ENCODE measurements at regions not wholly inside any gene's neighbourhood (a gene's known extent, or its start where the extent isn't known, plus 50 kb on each side); places are given as distances from the start of the nearest gene placed in this dataset.

DNA sequence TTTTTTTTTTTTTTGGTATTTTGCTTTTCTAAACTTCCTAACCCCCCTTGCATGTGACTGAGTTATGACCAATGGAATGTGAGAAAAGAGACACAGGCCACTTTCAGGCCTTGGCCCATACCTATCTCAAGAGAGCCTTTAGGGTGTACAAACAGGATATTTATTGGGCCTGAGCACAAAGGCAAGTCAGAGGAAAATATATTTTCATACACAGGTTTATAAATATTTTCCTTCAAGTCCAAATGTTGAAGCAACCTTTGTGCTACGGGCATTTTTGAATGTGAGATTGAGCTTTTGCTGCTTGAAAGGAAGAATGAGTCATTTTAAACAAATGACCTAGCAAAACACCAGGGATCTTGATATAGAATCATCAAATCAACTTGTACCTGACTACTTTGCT, 228.6 kb upstream of the E2F7 start:
- Histone ChIP-seq H3K36me3 (ENCODE audit: control insufficient read depth, insufficient read depth, low read length) (no peaks in the 10 kb centered on the region), H3K27me3 (ENCODE audit: control insufficient read depth, insufficient read depth, low read length) (no peaks in the 10 kb centered on the region), H3K4me1 (ENCODE audit: control insufficient read depth, insufficient read depth, low read length) (no peaks in the 10 kb centered on the region), H3K4me3 (ENCODE audit: low read length) (no peak overlapping the region), H3K9me3 (replicated peaks; ENCODE audit: control insufficient read depth, low read depth, low read length) (no peaks in the 10 kb centered on the region), H3K27ac (ENCODE audit: low read length) (no peak overlapping the region)
- DNase-seq: no peak
- WGBS (ENCODE audit: insufficient coverage): no CpG with 5 or more reads among the region's 1 CpG

DNA sequence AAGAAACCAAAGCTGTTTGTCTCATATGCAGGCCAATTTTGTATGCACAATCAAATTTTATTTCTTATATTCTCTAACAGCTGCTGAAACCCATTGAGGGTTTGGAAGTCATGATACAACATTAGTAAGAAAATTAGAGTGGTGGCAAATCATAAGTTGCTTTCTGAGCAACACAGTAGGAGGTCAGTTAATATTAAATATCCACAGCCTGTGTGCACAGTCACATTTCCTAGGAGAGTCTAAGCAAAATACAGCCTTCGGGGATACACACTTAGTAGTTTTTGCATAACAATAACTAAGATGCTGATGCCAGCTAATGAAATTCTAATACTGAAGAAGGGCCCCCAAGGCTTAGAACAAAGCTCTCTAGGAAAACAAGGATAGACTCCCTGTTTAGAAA, 209.6 kb upstream of the E2F7 start:
- Histone ChIP-seq H3K4me3 (ENCODE audit: low read length) (no peak overlapping the region), H3K36me3 (ENCODE audit: control insufficient read depth, insufficient read depth, low read length) (no peaks in the 10 kb centered on the region), H3K4me1 (ENCODE audit: control insufficient read depth, insufficient read depth, low read length) (no peaks in the 10 kb centered on the region), H3K27me3 (ENCODE audit: control insufficient read depth, insufficient read depth, low read length) (no peaks in the 10 kb centered on the region), H3K9me3 (replicated peaks; ENCODE audit: control insufficient read depth, low read depth, low read length) (no peaks in the 10 kb centered on the region), H3K27ac (ENCODE audit: low read length) (no peak overlapping the region)
- no CpG with 5 or more reads among the region's 1 CpG for WGBS (ENCODE audit: insufficient coverage)
- no peak for DNase-seq

DNA sequence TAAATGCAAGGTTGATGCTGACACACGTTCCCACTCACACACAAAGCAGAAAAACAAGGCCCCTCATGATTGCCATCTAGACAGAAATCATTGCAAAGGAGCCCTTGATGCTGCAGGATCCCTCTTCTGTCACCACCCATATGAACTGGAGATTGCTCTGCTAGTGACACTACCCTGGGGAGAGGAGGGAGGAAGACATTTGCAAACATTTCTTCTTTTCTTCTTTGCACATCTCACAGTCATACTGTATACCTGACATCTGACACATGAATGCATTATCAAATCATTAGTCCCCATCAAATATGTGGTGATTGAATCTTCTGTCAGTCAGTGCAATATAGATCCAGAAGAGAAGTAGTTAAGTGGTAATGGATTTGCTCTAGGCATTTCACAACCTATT, 208.5 kb upstream of the E2F7 start:
- Histone ChIP-seq H3K27me3 (ENCODE audit: control insufficient read depth, insufficient read depth, low read length) (no peaks in the 10 kb centered on the region), H3K36me3 (ENCODE audit: control insufficient read depth, insufficient read depth, low read length) (no peaks in the 10 kb centered on the region), H3K27ac (ENCODE audit: low read length) (no peak overlapping the region), H3K9me3 (replicated peaks; ENCODE audit: control insufficient read depth, low read depth, low read length) (no peaks in the 10 kb centered on the region), H3K4me3 (ENCODE audit: low read length) (no peak overlapping the region), H3K4me1 (ENCODE audit: control insufficient read depth, insufficient read depth, low read length) (no peaks in the 10 kb centered on the region)
- no CpG with 5 or more reads among the region's 1 CpG for WGBS (ENCODE audit: insufficient coverage)
- no peak for DNase-seq

DNA sequence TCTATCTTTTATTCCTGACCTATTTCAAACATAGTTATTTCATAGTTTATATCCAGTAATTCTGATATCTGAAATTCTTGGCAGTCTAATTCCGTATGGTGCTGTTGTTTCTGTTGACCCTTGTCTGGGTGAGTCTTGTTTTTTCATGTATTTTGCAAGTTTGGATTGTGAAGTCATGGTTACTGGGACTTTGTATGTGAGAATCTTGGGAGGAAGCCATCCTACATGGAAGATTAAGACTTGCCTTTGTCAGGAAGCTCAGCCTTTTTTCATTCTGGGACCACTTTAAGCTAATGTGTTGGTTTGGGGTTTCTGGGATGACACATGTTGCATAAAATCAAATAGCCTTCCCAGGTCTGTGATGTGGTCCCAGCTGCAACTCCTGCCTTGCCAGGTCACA, 191.6 kb upstream of the E2F7 start:
- Histone ChIP-seq H3K9me3 (replicated peaks; ENCODE audit: control insufficient read depth, low read depth, low read length) (no peaks in the 10 kb centered on the region), H3K36me3 (ENCODE audit: control insufficient read depth, insufficient read depth, low read length) (no peaks in the 10 kb centered on the region), H3K27me3 (ENCODE audit: control insufficient read depth, insufficient read depth, low read length) (no peaks in the 10 kb centered on the region), H3K4me3 (ENCODE audit: low read length) (no peak overlapping the region), H3K27ac (ENCODE audit: low read length) (peak overlapping the region; percentile 15), H3K4me1 (ENCODE audit: control insufficient read depth, insufficient read depth, low read length) (no peaks in the 10 kb centered on the region)
- peak; percentile 80 for DNase-seq
- WGBS (ENCODE audit: insufficient coverage): no CpG with 5 or more reads among the region's 1 CpG

DNA sequence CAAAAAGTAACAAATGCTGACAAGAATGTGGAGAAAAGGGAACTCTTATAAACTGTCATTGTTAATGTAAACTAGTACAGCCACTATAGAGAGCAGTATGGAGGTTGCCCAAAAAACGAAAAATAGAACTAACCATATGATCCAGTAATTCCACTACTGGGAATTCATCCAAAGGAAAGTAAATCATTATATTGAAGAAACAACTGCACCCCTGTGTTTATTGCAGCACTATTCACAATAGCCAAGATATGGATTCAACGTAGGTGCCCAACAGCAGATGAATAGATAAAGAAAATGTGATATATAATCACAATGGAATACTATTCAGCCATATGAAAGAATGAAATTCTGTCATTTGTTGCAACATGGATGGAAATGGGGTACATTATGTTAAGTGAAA, 188.0 kb upstream of the E2F7 start:
- H3K36me3 ChIP-seq (ENCODE audit: control insufficient read depth, insufficient read depth, low read length): no peaks in the 10 kb centered on the region
- H3K4me3 ChIP-seq (ENCODE audit: low read length): no peak overlapping the region
- WGBS (ENCODE audit: insufficient coverage): no CpG with 5 or more reads among the region's 2 CpGs
- no peak overlapping the region for H3K27ac ChIP-seq (ENCODE audit: low read length)
- no peak for DNase-seq
- no peaks in the 10 kb centered on the region for H3K27me3 ChIP-seq (ENCODE audit: control insufficient read depth, insufficient read depth, low read length)
- no peaks in the 10 kb centered on the region for H3K4me1 ChIP-seq (ENCODE audit: control insufficient read depth, insufficient read depth, low read length)
- no peaks in the 10 kb centered on the region for H3K9me3 ChIP-seq (replicated peaks; ENCODE audit: control insufficient read depth, low read depth, low read length)

DNA sequence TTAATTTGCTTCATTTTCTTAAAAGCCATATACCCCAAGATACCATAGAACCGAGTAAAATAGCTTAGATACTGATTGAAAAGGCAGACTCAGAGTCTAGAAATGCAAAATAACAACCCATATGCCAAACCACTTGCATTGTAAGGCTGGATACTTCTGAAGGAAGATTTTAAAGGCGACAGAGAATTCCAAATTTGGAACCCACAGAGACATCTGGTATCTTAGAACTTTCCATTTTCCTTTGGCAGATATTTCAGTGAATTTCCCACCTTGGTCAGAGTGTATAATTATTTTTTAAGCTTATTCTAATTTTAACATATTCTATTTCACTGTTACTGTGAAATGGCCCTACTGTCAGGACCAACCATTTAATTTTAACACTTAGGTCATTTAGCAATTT, 186.4 kb upstream of the E2F7 start:
- no peaks in the 10 kb centered on the region for H3K9me3 ChIP-seq (replicated peaks; ENCODE audit: control insufficient read depth, low read depth, low read length)
- no CpG with 5 or more reads among the region's 2 CpGs for WGBS (ENCODE audit: insufficient coverage)
- DNase-seq: no peak
- H3K27me3 ChIP-seq (ENCODE audit: control insufficient read depth, insufficient read depth, low read length): no peaks in the 10 kb centered on the region
- H3K27ac ChIP-seq (ENCODE audit: low read length): no peak overlapping the region
- H3K4me1 ChIP-seq (ENCODE audit: control insufficient read depth, insufficient read depth, low read length): no peaks in the 10 kb centered on the region
- no peaks in the 10 kb centered on the region for H3K36me3 ChIP-seq (ENCODE audit: control insufficient read depth, insufficient read depth, low read length)
- H3K4me3 ChIP-seq (ENCODE audit: low read length): no peak overlapping the region

DNA sequence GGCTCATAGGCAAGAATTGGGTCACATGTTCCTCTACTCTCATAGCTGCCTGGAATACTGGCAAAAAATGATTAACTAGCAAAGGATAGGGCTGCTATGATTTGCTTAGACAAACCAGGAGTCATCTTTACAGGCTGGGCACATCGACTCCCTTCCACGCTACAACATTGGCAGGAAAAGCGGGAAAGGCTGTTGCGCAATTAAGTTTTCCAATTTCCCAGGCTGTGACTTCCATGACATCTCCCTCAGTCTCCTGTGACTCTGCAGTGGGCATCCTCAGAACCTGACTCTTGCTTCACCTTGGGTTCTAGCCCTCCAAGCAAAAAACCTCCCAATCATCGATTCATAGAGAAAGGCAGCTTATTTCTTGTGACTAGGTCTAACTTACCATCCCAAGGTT, 184.5 kb upstream of the E2F7 start:
- WGBS (ENCODE audit: insufficient coverage): 94% methylated on average over 5 of the region's 5 CpGs
- no peaks in the 10 kb centered on the region for H3K4me1 ChIP-seq (ENCODE audit: control insufficient read depth, insufficient read depth, low read length)
- no peaks in the 10 kb centered on the region for H3K27me3 ChIP-seq (ENCODE audit: control insufficient read depth, insufficient read depth, low read length)
- no peaks in the 10 kb centered on the region for H3K36me3 ChIP-seq (ENCODE audit: control insufficient read depth, insufficient read depth, low read length)
- no peaks in the 10 kb centered on the region for H3K9me3 ChIP-seq (replicated peaks; ENCODE audit: control insufficient read depth, low read depth, low read length)
- H3K4me3 ChIP-seq (ENCODE audit: low read length): no peak overlapping the region
- H3K27ac ChIP-seq (ENCODE audit: low read length): no peak overlapping the region
- no peak for DNase-seq

DNA sequence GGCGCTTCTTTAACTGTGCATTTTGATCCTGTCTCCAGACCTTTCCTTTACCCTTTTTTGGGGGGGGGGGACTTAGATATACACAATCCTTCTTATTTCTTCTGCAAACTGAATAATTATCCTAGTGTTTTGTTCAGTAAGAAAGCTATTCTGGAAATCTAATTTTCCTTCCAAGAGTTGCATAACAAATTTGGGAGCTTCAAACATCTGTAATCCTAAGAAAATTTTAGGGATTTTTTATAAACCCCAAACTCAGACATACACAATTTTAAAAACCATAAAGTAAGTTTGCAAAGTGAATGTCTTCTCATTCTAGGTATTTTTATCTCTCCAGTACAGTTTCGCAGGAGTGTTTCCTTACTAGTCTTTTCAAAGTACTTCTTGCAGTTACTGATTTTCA, 182.7 kb upstream of the E2F7 start:
- H3K27ac ChIP-seq (ENCODE audit: low read length): no peak overlapping the region
- no peaks in the 10 kb centered on the region for H3K36me3 ChIP-seq (ENCODE audit: control insufficient read depth, insufficient read depth, low read length)
- no CpG with 5 or more reads among the region's 2 CpGs for WGBS (ENCODE audit: insufficient coverage)
- no peaks in the 10 kb centered on the region for H3K27me3 ChIP-seq (ENCODE audit: control insufficient read depth, insufficient read depth, low read length)
- DNase-seq: peak; percentile 47
- no peak overlapping the region for H3K4me3 ChIP-seq (ENCODE audit: low read length)
- H3K9me3 ChIP-seq (replicated peaks; ENCODE audit: control insufficient read depth, low read depth, low read length): no peaks in the 10 kb centered on the region
- H3K4me1 ChIP-seq (ENCODE audit: control insufficient read depth, insufficient read depth, low read length): no peaks in the 10 kb centered on the region

DNA sequence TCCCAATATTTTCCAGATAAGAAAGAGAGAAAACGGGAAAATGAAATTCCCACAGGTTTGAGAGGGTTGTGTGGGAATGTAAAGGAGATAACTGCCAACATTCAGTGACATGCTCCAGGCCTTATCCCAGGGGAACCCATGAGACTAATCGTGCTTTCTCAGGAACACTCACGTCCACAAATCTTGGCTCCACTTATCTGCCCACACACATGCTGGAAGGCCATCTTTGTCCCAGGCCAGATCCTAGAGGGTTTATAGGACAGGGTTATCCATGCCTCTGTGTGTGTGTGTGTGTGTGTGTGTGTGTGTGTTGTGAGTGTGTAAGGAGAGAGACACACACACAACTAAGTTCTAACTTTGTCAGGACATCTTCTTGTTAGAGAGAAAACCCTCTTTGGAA, 182.2 kb upstream of the E2F7 start:
- Histone ChIP-seq H3K27ac (ENCODE audit: low read length) (no peak overlapping the region), H3K27me3 (ENCODE audit: control insufficient read depth, insufficient read depth, low read length) (no peaks in the 10 kb centered on the region), H3K9me3 (replicated peaks; ENCODE audit: control insufficient read depth, low read depth, low read length) (no peaks in the 10 kb centered on the region), H3K36me3 (ENCODE audit: control insufficient read depth, insufficient read depth, low read length) (no peaks in the 10 kb centered on the region), H3K4me3 (ENCODE audit: low read length) (no peak overlapping the region), H3K4me1 (ENCODE audit: control insufficient read depth, insufficient read depth, low read length) (no peaks in the 10 kb centered on the region)
- WGBS (ENCODE audit: insufficient coverage): no CpG with 5 or more reads among the region's 3 CpGs
- no peak for DNase-seq

DNA sequence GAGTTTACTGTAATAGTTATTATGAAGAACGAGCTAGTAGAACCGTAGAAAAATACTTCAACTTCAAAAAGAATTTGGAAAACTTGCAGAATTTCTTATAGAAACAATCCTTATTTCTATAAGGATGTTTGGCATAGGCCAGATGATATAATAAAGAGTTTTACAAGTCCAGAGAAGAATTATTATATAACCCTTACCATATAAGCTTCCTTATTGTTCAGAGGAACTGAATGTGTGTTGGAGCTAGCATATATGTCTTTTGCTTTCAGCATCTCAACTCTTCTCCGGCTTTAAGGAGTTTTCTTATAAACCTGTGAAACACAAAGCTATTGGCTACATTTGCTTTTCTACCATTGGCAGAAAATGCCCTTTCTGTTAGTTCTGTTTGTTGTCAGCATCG, 178.0 kb upstream of the E2F7 start:
- no peak overlapping the region for H3K4me3 ChIP-seq (ENCODE audit: low read length)
- H3K27ac ChIP-seq (ENCODE audit: low read length): no peak overlapping the region
- no CpG with 5 or more reads among the region's 4 CpGs for WGBS (ENCODE audit: insufficient coverage)
- no peaks in the 10 kb centered on the region for H3K36me3 ChIP-seq (ENCODE audit: control insufficient read depth, insufficient read depth, low read length)
- H3K9me3 ChIP-seq (replicated peaks; ENCODE audit: control insufficient read depth, low read depth, low read length): no peaks in the 10 kb centered on the region
- no peaks in the 10 kb centered on the region for H3K4me1 ChIP-seq (ENCODE audit: control insufficient read depth, insufficient read depth, low read length)
- DNase-seq: no peak
- no peaks in the 10 kb centered on the region for H3K27me3 ChIP-seq (ENCODE audit: control insufficient read depth, insufficient read depth, low read length)

DNA sequence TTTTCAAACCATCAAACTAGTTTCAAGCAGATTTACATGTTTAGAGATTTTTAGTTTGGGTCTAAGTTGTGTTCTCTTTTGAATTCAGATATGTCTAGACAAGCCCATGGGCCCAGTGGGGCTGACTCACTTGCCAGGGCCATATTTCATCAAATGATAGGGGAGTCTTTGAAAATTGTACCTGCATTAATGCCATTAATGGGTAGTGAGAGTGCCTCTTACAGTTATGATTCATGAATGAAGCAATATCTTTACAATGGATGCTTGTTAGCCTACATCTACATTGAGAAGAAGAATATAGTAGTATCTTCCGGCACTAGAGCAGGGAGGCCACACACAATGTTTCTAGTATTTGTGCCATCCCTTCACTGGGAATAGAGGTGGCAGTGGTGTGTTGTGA, 174.2 kb upstream of the E2F7 start:
- WGBS (ENCODE audit: insufficient coverage): no CpG with 5 or more reads among the region's 1 CpG

More for the DNA sequence above, 174.2 kb upstream of the E2F7 start:
- Histone ChIP-seq H3K36me3 (ENCODE audit: control insufficient read depth, insufficient read depth, low read length) (no peaks in the 10 kb centered on the region), H3K9me3 (replicated peaks; ENCODE audit: control insufficient read depth, low read depth, low read length) (no peaks in the 10 kb centered on the region), H3K4me3 (ENCODE audit: low read length) (no peak overlapping the region), H3K4me1 (ENCODE audit: control insufficient read depth, insufficient read depth, low read length) (no peaks in the 10 kb centered on the region), H3K27me3 (ENCODE audit: control insufficient read depth, insufficient read depth, low read length) (no peaks in the 10 kb centered on the region), H3K27ac (ENCODE audit: low read length) (no peak overlapping the region)
- DNase-seq: no peak

Measured in muscle of leg (tissue), 3 donors.